Myocyte (in vitro differentiated cells): ENCODE measurements at regions not wholly inside any gene's neighbourhood (a gene's known extent, or its start where the extent isn't known, plus 50 kb on each side); places are given as distances from the start of the nearest gene placed in this dataset.

Experiments used
- DNase-seq: peaks from one replicate; pipeline ENCODE4 v3.0.0-alpha.2; 2012; ENCODE audit warnings: low read depth

DNA sequence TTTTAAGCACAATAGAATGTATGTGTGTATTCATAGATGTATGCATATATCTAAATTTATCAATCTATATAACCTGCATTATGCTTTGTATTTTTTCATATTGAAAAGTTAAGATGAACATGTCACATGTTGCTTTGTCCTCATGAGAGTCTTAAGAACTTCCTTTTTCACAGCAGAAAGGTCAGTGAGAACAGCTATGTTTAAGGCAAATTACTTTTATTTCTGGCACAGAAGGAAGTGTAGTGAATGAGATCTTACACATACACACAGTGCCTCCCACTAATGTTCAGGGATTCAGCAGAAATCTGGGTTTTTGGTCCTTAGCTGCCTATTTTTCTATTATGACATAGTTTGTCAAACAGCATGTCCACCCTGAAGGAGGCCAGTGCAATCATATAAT, 134.8 kb downstream of the TMEM26 start:
- DNase-seq, result no peak

DNA sequence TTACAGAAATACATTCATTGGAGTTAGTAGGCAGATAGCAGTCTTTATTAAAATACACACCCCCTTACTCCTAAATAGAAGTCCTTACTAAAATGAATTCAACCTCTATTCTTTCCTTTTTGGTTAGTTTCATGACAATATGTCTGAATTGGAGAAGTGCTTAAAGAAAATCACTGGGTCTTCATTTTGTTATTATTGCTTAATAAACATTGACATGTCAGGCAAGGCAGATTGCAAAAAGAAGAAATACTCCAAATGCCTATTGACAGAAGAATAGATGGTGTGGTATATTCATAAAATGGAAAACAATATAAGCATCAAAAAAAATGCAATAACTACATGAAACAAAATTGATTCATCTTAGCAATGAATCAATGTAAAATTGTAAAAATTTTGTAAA, 135.5 kb downstream of the TMEM26 start:
- no peak for DNase-seq

DNA sequence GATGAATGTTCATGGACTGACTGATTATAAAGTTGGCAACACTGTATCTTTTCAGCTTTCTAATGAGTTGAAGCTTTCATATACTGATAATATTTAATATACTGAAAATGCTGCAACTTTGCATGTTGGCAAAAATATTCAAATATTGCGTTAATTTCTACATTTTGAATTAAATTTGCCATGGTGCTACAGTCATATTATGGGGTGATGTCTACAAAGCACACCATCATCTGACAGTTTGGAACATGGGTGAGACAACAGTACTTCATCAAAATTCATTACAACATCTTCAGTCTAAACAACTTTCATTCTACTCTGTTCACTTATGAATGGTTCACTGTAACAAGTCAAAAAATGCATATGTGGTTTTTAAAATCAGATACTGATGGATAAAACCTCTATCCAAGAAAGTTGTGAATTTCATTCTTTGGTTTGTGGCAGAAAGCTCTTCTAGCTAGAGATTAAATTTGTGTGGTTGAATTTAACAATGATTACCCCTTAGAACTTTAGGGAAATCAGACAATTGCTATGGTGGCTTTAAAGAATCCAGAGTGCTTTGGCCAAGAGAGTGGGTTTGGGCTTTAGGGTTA, 136.4 kb downstream of the TMEM26 start:
- no peak for DNase-seq

DNA sequence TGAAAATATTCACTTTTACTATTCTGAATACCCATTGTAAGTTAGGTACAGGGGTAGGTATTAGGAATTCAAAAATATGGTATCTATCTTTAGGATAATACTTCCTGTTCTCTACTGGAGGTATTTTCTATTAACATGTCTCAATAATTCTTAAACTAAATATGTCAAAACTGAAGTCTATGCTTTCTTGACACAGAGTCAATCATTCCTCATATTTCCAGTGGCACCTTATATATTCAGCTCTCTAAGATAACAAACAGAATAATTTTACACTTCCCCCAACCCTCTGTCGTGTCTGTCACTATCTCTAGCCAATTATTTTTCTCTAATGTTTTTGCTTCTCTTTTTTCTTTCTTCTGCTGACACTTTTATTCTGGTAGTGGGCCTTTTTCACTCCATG, 138.9 kb downstream of the TMEM26 start:
- DNase-seq, result no peak

DNA sequence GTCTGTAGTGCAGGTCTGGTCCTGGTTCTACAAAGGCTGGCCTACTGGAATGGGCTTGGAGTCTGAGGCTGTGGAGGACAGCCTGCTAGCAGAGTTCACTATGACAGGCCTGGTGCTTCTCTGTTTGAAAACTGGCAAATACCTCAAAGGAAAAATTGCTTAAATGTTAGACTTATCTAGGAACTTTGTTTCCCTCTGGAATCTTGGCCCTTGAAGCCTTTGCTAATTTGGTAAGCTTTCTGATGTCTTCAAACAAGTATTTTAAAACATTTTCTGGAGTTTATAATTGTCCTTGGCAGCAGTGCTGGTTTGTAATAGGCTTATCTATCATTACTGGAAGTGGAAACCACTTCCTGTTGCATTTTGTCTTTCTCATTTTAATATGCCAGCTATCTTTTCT, 139.7 kb downstream of the TMEM26 start:
- DNase-seq, result no peak

DNA sequence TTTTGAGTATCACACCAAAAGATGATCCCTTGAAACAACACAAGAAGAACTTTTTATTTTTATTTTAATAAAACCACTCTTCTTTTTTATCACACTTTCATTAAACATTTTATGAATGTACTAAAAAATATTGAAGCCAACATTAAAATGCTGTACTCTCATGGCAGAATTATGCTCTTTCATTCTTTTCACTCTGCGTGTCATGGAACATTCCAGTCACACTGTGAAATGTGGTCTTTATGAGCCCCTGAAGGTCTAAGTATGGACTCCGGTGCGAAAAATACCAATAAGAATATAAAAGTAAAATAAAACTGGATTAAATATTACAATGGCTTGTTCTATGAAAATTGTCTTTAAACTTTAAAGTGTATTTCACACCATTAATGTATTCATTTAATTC, 148.4 kb downstream of the TMEM26 start:
- DNase-seq, result no peak

DNA sequence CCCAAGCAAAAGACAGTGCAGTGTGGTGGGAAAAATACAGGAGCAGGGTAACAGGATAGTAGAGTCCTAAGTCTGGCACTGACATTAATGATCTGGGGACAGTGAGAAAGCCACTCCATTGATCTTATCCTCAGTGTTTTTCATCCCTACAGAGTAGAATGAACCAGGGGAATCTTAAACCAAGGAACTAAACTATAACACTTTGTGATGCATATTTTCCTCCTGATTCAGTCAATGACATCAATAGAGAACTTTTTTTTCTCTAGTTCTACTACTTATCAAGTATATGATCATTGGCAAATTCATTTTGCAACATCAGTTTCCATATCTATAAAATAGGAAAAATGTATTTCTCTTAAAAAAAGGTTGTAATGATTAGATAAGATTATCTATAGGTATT, 151.1 kb downstream of the TMEM26 start:
- no peak for DNase-seq

DNA sequence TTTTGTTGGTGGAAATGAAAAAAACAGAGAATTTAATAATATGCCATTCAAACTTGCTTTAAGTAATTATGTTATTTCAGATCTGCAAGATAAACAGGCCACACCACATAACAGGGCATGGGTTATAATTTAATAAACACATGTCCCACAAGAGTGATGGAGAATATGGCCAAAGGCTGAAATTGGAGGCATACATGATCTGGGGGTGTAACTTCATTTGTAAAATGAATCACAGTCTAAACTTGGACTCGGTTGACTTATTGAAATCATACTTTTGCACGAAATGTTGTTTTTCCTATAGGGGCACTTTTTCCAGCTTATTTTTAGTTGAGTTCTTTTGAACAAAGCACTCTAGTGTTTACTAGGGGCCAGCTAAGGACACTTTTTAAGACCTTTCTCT, 151.6 kb downstream of the TMEM26 start:
- no peak for DNase-seq

DNA sequence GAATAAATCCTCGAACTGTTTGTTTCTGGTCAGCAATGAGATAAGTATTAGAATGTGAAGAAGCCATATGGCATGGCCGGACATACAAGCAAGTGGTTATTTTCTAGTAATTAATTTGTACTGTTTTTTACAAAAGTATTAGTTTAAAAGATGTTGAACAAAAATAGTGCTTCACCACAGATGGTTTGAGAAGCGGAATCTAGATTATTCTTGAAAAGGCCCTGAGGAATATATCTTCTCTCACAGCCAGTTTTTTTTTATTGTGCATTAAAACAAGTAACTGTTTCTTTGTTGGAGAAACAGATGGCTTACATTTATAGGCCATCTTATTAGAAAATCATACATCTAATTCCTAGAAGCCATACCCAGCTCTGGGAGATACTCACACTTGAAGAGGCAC, 153.3 kb downstream of the TMEM26 start:
- no peak for DNase-seq

DNA sequence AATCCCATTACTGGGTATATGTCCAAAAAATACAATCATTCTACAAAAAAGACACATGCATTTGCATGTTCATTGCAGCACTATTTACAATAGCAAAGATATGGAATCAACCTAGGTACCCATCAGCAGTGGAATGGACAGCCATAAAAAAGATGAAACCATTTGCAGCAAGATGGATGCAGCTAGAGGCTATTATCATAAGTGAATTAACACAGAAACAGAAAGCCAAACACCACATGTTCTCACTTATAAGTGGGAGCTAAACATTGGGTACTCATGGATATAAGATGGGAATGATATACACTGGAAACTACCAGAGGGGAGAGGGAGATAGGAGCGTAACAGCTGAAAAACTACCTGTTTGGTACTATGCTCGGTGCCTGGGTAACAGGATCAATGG, 154.0 kb downstream of the TMEM26 start:
- no peak for DNase-seq

DNA sequence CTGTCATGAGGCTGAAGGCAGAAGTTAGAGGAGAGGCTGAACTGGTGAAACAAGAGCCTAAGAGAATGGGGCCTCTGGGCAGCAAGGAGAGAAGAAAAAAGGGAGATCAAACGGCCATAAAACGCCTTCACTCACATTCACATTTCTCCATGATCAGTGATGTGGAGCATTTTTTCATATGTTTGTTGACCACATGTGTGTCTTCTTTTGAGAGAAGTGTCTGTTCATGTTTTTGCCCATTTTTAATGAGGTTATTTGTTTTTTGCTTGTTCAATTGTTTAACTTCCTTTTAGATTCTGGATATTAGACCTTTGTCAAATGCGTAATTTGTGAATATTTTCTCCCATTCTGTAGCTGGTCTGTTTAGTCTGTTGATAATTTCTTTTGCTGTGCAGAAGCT, 155.0 kb downstream of the TMEM26 start:
- DNase-seq, result no peak

DNA sequence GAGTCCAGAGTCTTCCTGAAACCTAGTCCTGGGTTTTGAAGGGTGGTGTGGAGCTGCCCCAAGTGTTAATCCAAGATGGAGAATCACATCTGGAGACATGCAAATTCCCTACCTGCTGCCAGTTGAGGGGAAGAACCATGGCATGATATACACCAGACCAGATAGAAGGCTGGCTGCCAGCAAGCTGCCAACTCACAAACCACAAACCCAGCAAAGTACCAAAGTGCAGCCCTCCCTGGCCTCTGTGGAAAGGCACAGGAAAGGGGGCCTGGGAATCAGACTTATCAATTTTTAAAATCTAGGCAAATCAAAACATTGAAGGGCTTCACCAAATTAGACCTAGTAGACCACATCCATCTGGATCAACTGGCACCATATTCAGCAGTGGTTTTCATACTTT, 157.0 kb downstream of the TMEM26 start:
- peak; percentile 26 for DNase-seq

DNA sequence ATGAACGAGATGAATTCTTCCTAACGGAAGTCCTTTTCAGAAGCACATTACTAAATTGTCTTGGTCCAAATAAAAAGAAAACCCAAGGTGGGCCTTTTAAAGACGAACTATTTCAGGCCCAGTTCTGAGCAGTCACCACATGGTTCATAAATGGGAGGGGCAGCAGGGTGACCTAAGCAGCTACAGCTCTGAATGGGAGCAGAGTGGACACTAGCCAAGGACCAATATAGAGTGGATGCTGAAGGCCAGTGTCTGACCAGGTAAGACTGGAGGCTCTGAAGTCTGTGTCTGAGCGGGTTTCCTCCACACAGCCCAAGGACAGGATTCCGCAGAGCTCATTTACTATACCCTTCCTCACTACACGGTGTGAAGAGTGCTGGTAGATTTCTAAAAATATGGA, 159.1 kb downstream of the TMEM26 start:
- DNase-seq, result no peak

DNA sequence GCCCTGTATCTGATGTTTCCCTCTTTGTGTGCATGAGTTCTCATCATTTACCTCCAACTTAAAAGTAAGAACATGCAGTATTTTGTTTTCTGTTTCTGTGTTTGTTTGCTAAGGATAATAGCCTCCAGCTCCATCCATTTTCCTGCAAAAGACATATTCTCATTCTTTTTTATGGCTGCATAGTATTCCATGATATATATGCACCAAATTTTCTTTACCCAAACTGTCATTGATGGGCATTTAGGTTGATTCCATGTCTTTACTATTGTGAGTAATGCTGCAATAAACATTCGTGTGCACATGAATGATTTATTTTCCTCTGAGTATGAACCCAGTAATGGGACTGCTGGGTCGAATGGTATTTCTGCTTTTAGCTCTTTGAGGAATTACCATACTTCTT, 163.4 kb downstream of the TMEM26 start:
- no peak for DNase-seq

DNA sequence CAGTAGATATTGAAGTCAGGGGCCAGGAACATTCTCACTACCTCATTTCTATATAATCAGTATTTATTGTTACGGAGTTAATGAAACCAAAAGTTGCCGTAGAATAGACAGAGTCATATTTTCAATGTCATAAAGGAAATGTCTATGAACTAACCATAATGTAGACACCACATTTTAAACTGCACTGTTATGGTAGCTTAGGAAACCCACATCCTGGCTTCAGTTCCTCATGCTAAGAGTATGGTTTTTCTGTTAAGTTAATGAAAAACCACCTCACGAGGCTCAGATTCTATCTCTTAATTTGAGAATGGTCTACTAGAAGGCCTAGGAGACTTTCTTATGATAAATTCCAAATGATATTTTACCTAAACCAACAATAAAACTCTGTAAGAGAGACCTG, 166.5 kb downstream of the TMEM26 start:
- no peak for DNase-seq

DNA sequence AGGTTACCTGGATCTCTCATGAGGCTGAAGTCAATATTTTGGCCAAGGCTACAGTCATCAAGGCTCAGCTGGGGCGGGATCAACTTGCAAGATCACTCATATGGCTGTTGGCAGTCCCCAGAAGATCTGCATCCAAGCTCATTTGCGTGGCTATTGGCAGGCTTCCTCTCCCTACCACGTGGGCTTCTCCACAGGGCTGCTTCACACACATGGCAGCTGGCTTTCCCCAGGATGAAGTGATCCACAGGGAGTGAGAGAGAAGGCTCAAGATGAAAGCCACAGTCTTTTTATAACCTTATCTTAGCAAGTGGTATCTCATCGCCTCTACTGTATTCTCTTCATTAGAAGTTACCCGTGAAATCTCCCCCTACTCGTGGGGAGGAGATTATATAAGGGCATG, 167.4 kb downstream of the TMEM26 start:
- DNase-seq, result peak; percentile 63

DNA sequence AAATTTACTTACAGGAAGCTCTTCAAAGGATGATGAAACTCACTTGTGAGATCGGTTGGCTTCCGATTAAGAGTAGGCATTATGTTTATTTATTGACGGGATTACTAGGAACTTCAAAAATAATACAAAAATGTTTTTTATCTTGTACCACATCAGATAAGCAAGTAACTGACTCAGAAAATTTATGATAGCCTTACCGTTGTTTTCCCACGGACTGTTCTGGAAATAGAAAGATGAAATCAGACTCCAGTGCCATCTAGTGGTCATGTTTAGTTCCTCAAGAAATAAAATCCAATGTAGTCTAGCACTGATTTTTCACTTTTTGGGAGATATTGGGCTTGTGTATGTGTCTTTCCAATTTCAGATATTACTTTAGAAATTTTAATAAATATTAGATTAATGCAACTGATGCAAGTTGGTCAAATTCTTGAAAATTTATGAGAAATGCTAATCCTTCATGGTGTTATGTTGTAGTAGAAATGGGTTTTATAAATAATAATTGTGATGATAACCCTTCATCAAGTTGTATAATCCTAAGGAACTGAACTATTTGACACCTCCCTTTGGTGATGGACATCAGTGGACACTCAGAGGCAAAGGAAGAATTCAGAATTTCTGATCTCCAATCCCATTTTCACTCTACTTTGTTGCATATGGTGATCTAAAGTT, 168.8 kb downstream of the TMEM26 start:
- DNase-seq, result peak; percentile 73

DNA sequence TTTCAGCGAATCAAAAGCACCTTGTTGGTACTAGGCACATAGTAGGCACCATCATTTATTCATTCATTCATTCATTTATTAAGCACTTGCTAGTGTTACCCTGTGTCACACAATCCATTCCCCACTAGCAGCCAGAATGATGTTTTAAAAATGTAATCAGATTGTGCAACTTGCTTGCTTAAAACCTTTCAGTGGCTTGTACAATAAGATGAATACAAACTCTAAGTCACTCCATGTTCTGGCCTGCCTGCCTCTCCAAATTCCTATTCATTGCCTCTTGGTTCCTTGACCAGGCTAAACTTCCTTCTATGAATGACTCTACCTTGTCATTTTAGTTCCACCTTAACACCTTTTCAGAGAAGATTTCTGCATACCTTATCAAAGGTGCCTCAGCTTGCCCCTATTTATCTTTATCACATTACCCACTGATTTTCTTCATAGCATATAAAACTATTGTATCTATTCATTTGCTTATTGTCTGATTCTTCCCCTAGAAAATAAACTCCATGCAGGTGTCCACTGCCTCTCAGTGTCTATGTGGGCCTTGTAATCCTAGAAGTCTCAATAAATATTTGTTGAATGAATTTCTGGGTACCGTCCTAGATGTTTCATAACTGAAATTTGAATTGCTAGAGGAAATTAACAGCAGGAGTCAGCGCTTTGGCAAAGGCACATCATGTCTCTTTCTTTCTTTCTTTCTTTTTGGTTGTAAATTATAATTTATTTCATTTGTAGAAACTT, 169.5 kb downstream of the TMEM26 start:
- no peak for DNase-seq

DNA sequence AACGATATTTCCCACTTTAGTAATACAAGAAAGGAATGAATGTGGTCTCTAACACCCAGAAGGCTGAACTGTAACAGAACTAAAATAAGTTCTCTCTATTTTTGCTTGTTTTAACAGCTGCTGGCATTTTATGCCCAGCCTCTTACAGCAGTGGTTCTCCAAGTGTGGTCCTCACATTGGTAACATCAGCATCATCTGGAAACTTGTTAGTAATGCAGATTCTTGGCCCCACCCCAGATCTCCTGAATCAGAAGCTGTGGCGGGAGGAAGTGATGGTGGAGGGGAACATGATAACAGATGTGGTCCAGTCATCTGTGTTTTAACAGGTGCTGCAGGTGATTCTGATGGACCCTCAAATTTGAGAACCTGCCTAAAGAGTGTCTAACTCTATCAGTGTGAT, 170.1 kb downstream of the TMEM26 start:
- DNase-seq, result peak; percentile 41

DNA sequence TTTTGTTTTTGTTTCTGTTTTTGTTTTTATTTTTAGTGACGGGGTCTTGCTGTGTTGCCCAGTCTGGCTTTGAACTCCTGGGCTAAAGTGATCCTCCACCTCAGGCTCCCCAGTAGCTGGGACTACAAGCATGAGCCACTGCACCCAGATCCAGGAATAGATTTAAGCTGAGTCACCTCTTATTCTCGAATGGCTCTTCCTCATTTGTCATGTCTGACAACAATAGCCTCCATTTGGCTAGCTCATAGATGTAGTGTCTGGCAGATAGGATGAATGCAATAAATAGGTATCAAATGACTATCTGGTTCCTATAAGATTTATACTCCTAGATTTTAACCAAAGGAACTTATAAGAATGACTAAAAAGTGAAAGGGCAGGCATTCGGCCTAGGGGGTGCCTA, 172.9 kb downstream of the TMEM26 start:
- DNase-seq, result peak; percentile 67

DNA sequence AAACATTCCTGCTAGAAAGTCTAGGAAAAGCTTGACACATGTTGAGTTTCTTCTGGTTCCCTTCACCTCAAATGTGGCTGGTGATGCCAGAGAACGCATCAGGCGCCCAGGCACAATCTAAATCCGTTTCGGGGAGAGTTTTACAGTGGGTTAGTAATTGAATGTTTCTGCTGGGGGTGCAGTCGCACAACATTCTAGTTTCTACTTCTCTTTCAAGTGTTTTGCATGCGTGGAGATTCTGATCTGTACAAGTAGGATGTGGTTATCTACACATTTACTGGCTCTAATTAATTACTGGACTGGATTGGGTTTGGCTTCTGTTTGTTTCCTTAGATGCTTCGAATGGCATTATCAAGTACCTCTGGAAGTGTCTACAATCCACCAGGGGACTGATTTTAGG, 173.8 kb downstream of the TMEM26 start:
- DNase-seq, result no peak

DNA sequence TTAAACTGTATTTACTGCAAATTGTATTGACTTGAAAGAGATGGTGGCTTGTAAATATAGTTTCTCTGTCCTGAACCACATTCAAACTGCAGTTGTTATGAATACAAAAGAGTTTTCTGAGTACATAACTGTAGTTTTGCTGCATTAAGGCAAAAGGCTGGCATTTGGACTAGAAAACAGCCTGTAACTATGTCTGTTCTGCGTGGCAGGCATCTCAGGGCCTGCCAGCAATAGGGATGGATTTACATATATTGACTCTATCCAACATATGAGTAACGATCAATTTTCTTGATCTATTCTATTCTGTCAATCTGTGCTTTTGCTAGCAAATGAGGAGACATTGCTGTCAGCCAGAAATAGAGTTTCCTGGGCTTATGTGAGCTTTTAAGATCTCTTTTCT, 174.6 kb downstream of the TMEM26 start:
- no peak for DNase-seq

DNA sequence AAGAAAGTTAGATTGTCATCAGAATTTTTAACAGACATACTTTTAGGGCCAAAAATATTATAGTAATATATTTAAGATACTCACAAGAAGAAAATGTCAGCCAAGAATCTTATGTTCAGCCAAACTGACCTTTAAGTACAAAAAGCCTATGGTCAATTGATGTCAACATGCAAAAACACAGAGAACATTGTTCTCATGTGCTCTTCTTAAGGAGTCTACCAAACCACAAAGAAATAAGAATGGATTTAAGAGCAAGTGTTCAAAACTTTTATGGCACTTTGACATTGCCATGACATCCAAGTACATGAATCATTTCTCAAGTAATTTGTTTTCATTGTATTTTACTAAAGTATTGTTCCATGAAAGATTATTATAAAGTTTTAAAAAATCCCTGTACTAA, 180.4 kb downstream of the TMEM26 start:
- DNase-seq, result no peak
